CD4-positive, alpha-beta T cell (primary cell): ENCODE measurements at regions not wholly inside any gene's neighbourhood (a gene's known extent, or its start where the extent isn't known, plus 50 kb on each side); places are given as distances from the start of the nearest gene placed in this dataset.

Source experiments
- ATAC-seq: fragments of 200-7000 bp; cut with Tn5 transposase; one replicate; pipeline ENCODE4 v1.10.0; 2022; ENCODE audit warnings: mild to moderate bottlenecking; ENCODE audit not compliant: poor library complexity
- CTCF ChIA-PET: fragments of 350-600 bp; sonication (Branson Sonifier 250); formaldehyde crosslinking; loops from one replicate; lab custom pipeline; 2021; ENCODE audit warnings: antibody characterized with exemption, inconsistent platforms; lab: Charles Lee
- POLR2A ChIA-PET: fragments of 350-600 bp; sonication (Branson Sonifier 250); formaldehyde crosslinking; loops from one replicate; lab custom pipeline; 2021; ENCODE audit warnings: antibody characterized with exemption, inconsistent platforms; lab: Charles Lee
- DNase-seq, 14 experiments: peaks; one replicate each; pipeline ENCODE4 v3.0.0-alpha.2; 2013 to 2020; ENCODE audit warnings: mixed read lengths in 2 of 14
- H3K27ac ChIP-seq, 2 donors: one replicate each; pipeline versions ENCODE4 v1.5.1 to v1.7.0; 2013; ENCODE audit warnings: low read length in 2 of 2, low read depth in 1 of 2, mild to moderate bottlenecking in 1 of 2
- H3K27me3 ChIP-seq, 2 experiments: 1 replicate in 1 of 2; 2 replicates in 1 of 2; pipeline versions ENCODE4 v1.6.1 to v1.7.0; 2013; ENCODE audit warnings: low read length in 2 of 2, control low read depth in 1 of 2, mild to moderate bottlenecking in 1 of 2, moderate library complexity in 1 of 2; ENCODE audit not compliant: insufficient read depth in 2 of 2, control insufficient read depth in 1 of 2
- H3K36me3 ChIP-seq: one replicate; pipeline ENCODE4 v1.6.1; 2013; ENCODE audit warnings: low read length, control low read depth; ENCODE audit not compliant: insufficient read depth
- H3K4me1 ChIP-seq: one replicate; pipeline ENCODE4 v1.6.1; 2013; ENCODE audit warnings: low read length, control low read depth; ENCODE audit not compliant: insufficient read depth
- H3K4me3 ChIP-seq: one replicate; pipeline ENCODE4 v1.5.1; 2013; ENCODE audit warnings: mild to moderate bottlenecking, low read length, moderate library complexity
- H3K9me3 ChIP-seq, 2 experiments: 1 replicate in 1 of 2; 2 replicates in 1 of 2; pipeline versions ENCODE4 v1.6.1 to v1.7.0; 2013; ENCODE audit warnings: low read length in 2 of 2, mild to moderate bottlenecking in 2 of 2, control low read depth in 1 of 2, moderate library complexity in 1 of 2; ENCODE audit not compliant: control insufficient read depth in 1 of 2, insufficient read depth in 1 of 2
- H3K27ac Mint-ChIP-seq: one replicate; pipeline ENCODE4 v1.8.0; 2020; ENCODE audit warnings: mixed read lengths
- H3K27me3 Mint-ChIP-seq: one replicate; pipeline ENCODE4 v1.8.0; 2021; ENCODE audit warnings: mixed read lengths
- H3K36me3 Mint-ChIP-seq: one replicate; pipeline ENCODE4 v1.8.0; 2021; ENCODE audit warnings: low read depth, mixed read lengths
- H3K4me1 Mint-ChIP-seq: one replicate; pipeline ENCODE4 v1.8.0; 2021; ENCODE audit warnings: low read depth, mixed read lengths
- H3K4me3 Mint-ChIP-seq: one replicate; pipeline ENCODE4 v1.8.0; 2020; ENCODE audit warnings: mild to moderate bottlenecking, mixed read lengths
- H3K9me3 Mint-ChIP-seq: one replicate; pipeline ENCODE4 v1.8.0; 2020; ENCODE audit warnings: mixed read lengths
- intact Hi-C, 2 experiments: fragments of 100-400 bp; cut with DNase I in 1 of 2; cut with micrococcal nuclease in 1 of 2; formaldehyde crosslinking; loops; one replicate each; pipeline versions ENCODE4 v1.15.1 to v1.9.0; 2023 to 2025; cut with DNase I, micrococcal nuclease
- TF ChIP-seq, protein P1 (sequence below): fragments of 200-600 bp; IDR thresholded peaks from one replicate; pipeline ENCODE4 v1.8.0; 2022; ENCODE audit warnings: antibody characterized with exemption, mild to moderate bottlenecking

GRCh38 chr5:116631147-116631546 lies 56.5 kb upstream of the SEMA6A start:
- Mint-ChIP-seq H3K27me3 (no peaks in the 10 kb centered on the region), H3K4me3 (no peak overlapping the region), H3K36me3 (no peaks in the 10 kb centered on the region), H3K27ac (no peak overlapping the region), H3K4me1 (no peaks in the 10 kb centered on the region), H3K9me3 (no peaks in the 10 kb centered on the region)
- DNase-seq = no peak
- Histone ChIP-seq H3K4me1 (no peaks in the 10 kb centered on the region), H3K4me3 (no peak overlapping the region), H3K36me3 (no peaks in the 10 kb centered on the region), H3K27ac (no peak overlapping the region), H3K9me3 (peaks cover 0 to 3% of the 10 kb centered on the region in 2 experiments), H3K27me3 (no peaks in the 10 kb centered on the region)
- ChIA-PET POLR2A (no interaction called here), CTCF (no interaction called here)
- TF ChIP-seq, protein P1, sequence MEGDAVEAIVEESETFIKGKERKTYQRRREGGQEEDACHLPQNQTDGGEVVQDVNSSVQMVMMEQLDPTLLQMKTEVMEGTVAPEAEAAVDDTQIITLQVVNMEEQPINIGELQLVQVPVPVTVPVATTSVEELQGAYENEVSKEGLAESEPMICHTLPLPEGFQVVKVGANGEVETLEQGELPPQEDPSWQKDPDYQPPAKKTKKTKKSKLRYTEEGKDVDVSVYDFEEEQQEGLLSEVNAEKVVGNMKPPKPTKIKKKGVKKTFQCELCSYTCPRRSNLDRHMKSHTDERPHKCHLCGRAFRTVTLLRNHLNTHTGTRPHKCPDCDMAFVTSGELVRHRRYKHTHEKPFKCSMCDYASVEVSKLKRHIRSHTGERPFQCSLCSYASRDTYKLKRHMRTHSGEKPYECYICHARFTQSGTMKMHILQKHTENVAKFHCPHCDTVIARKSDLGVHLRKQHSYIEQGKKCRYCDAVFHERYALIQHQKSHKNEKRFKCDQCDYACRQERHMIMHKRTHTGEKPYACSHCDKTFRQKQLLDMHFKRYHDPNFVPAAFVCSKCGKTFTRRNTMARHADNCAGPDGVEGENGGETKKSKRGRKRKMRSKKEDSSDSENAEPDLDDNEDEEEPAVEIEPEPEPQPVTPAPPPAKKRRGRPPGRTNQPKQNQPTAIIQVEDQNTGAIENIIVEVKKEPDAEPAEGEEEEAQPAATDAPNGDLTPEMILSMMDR = no peak
- ATAC-seq = no peak
- intact Hi-C loops = no loop called here

DNA sequence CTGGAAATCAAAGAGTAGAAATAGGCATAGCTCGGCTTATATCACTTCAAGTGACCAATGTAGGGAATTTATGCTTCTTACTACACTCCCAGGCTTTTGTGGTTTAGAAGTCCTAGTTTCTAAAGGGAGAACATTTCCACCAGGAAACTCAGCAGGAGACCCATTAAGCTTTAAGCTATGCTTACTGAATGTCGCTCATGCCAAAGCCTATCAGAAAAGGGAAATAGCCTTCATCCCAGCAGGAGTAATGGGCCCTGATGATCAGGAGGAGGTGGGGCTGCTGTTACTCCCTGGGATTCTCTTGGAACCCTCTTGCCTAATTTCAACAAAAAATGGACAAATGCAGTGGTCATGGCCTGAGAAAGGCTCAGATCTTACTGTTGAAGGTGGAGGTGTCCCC lies 54.5 kb upstream of the SEMA6A start:
- no peak overlapping the region for H3K27ac ChIP-seq
- no peak for DNase-seq
- CTCF ChIA-PET = no interaction called here

DNA sequence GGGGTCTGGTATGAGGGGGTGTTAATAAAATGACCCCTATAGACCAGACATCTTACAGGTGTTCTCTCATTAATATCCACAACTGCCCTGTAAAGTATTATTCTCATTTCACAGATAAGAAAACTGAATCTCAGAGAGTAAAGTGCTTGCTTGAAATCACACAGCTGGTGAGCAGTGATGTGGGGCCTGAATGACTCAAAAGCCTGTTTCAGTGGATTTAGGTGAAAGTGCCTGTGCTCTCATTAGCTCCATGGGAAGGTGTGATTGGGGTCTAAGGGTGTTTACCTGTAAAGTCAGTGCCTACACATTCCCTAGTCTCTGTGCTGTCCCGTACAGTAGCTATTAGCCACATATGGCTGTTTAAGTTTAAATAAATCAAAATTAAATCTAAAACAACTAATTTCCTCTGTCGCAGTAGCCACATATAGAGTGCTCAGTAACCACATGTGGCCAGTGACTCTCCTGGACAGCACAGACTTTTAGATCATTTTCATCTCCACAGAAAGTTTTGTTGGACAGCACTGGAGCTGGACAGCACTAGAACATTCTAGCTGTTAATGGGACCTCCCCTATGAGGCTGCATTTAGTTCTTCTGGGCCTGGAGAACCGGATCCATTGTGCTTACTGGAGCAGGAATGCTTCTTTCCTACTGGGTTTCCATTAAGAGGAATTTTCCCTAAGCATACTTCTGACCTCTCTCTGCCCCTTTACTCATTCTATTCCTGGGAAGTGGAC lies 52.5 kb upstream of the SEMA6A start:
- POLR2A ChIA-PET = no interaction called here
- H3K9me3 Mint-ChIP-seq = no peaks in the 10 kb centered on the region
- TF ChIP-seq, protein P1 = no peak
- H3K4me3 Mint-ChIP-seq = no peak overlapping the region
- Histone ChIP-seq H3K4me3 (no peak overlapping the region), H3K36me3 (no peaks in the 10 kb centered on the region), H3K27ac (no peak overlapping the region), H3K9me3 (no peaks in the 10 kb centered on the region), H3K27me3 (no peaks in the 10 kb centered on the region), H3K4me1 (no peaks in the 10 kb centered on the region)
- no peaks in the 10 kb centered on the region for H3K36me3 Mint-ChIP-seq
- CTCF ChIA-PET = no interaction called here
- no peak overlapping the region for H3K27ac Mint-ChIP-seq
- intact Hi-C loops = no loop called here
- ATAC-seq (no peak), DNase-seq (no peak)
- H3K4me1 Mint-ChIP-seq = no peaks in the 10 kb centered on the region
- no peaks in the 10 kb centered on the region for H3K27me3 Mint-ChIP-seq

More for the DNA sequence above, 54.5 kb upstream of the SEMA6A start:
- no peak for ATAC-seq
- Mint-ChIP-seq H3K36me3 (no peaks in the 10 kb centered on the region), H3K9me3 (no peaks in the 10 kb centered on the region), H3K27ac (no peak overlapping the region), H3K4me3 (no peak overlapping the region), H3K4me1 (no peaks in the 10 kb centered on the region), H3K27me3 (no peaks in the 10 kb centered on the region)
- H3K4me1 ChIP-seq = no peaks in the 10 kb centered on the region
- intact Hi-C loops = no loop called here
- no peaks in the 10 kb centered on the region for H3K27me3 ChIP-seq
- H3K9me3 ChIP-seq = peaks cover 0 to 2% of the 10 kb centered on the region in 2 experiments
- POLR2A ChIA-PET = no interaction called here
- no peak overlapping the region for H3K4me3 ChIP-seq
- TF ChIP-seq, protein P1 = no peak
- H3K36me3 ChIP-seq = no peaks in the 10 kb centered on the region
